Right lobe of liver (tissue), 6 donors: ENCODE measurements at regions not wholly inside any gene's neighbourhood (a gene's known extent, or its start where the extent isn't known, plus 50 kb on each side); places are given as distances from the start of the nearest gene placed in this dataset.
"Not testable (repeated sequence)": the region's sequence is repeated elsewhere in the genome, so short reads cannot be mapped to it uniquely, and the experiment has no call there.

Experiments used
- ATAC-seq, 4 donors: fragments of 200-7000 bp; cut with Tn5 transposase; one replicate each; pipeline ENCODE4 v1.9.1; 2020; ENCODE audit warnings: mild to moderate bottlenecking in 4 of 4, moderate library complexity in 4 of 4
- DNase-seq, 3 donors: peaks; one replicate each; pipeline ENCODE4 v3.0.0-alpha.2; 2020
- H3K27ac ChIP-seq, 3 donors: fragments of 200-600 bp; one replicate each; pipeline ENCODE4 v1.8.0; 2022
- H3K27me3 ChIP-seq, 2 donors: fragments of 200-600 bp; one replicate each; pipeline ENCODE4 v1.8.0; 2022
- H3K36me3 ChIP-seq, 4 donors: fragments of 200-600 bp; sonication (generic) in 1 of 4; one replicate each; pipeline versions ENCODE4 v1.5.1 to v1.8.0; 2017 to 2022; ENCODE audit warnings: control low read depth in 1 of 4
- H3K4me1 ChIP-seq, 4 donors: fragments of 200-600 bp; sonication (generic) in 1 of 4; one replicate each; pipeline versions ENCODE4 v1.5.1 to v1.8.0; 2017 to 2022; ENCODE audit warnings: control low read depth in 1 of 4
- H3K4me3 ChIP-seq, 3 donors: fragments of 200-600 bp; one replicate each; pipeline ENCODE4 v1.8.0; 2022
- H3K9me3 ChIP-seq, 4 donors: fragments of 200-600 bp; sonication (generic) in 1 of 4; one replicate each; pipeline versions ENCODE4 v1.5.1 to v1.8.0; 2017 to 2022; ENCODE audit warnings: control low read depth in 1 of 4
- CTCF ChIP-seq, 4 donors: fragments of 200-600 bp in 3 of 4; fragments of 450-650 bp in 1 of 4; IDR thresholded peaks; one replicate each; pipeline versions ENCODE4 v1.5.1 to v1.8.0; 2016 to 2022; ENCODE audit warnings: antibody characterized with exemption in 4 of 4, mild to moderate bottlenecking in 2 of 4
- POLR2A ChIP-seq: fragments of 450-650 bp; IDR thresholded peaks from one replicate; pipeline ENCODE4 v1.6.1; 2017; ENCODE audit warnings: antibody characterized with exemption, mild to moderate bottlenecking
- WGBS: methylation state at CpG from one replicate; pipeline ENCODE4 v1.1.6; 2018; ENCODE audit warnings: low coverage, low lambda C conversion rate; ENCODE audit not compliant: insufficient coverage; ENCODE audit errors: missing lambda C conversion rate; 5-methylcytosine and 5-hydroxymethylcytosine counted together
- intact Hi-C, 2 donors: fragments of 100-400 bp; cut with DNase I; formaldehyde crosslinking; loops; one replicate each; pipeline versions ENCODE4 v1.11.2 to v1.14.1; 2022
- donor health status: DM: no; HTN: yes; CAD: no.
- donor health status: DM: no; HTN: no; CAD: no.
- donor health status: DM: no; HTN: no; CAD: no.
- donor health status: DM: no; HTN: yes; CAD: no.
- donor health status: DM: no; HTN: yes; CAD: no.

- no peaks in the 10 kb centered on the region for H3K27me3 ChIP-seq
- H3K27ac ChIP-seq, result no peak overlapping the region
- no peaks in the 10 kb centered on the region for H3K9me3 ChIP-seq
- intact Hi-C loops, result no loop called here
- ATAC-seq (no peak), DNase-seq (no peak)
- no peaks in the 10 kb centered on the region for H3K4me1 ChIP-seq
- no peak overlapping the region for H3K4me3 ChIP-seq
- TF ChIP-seq CTCF (IDR thresholded peaks at IDR 0.05), result no peak
- no peak for TF ChIP-seq POLR2A
- no peaks in the 10 kb centered on the region for H3K36me3 ChIP-seq
Observed at GRCh38 chr3:103269287-103269686, 834.5 kb downstream of the ZPLD1 start.

- no peak for ATAC-seq
- intact Hi-C loops, result no loop called here
- Histone ChIP-seq H3K4me1 (no peaks in the 10 kb centered on the region), H3K36me3 (no peaks in the 10 kb centered on the region), H3K4me3 (no peak overlapping the region), H3K27me3 (no peaks in the 10 kb centered on the region), H3K27ac (no peak overlapping the region), H3K9me3 (no peaks in the 10 kb centered on the region)
- TF ChIP-seq POLR2A (no peak), CTCF (IDR thresholded peaks at IDR 0.05) (no peak)
- 70% methylated on average over 1 of the region's 2 CpGs for WGBS
- no peak for DNase-seq
Observed at GRCh38 chr3:103271575-103271974, 836.8 kb downstream of the ZPLD1 start.

GRCh38 chr3:103295974-103296570 is 861.3 kb downstream of the ZPLD1 start:
- no peak overlapping the region for H3K4me3 ChIP-seq
- H3K36me3 ChIP-seq, result no peaks in the 10 kb centered on the region
- intact Hi-C loops, result no loop called here
- DNase-seq (no peak), ATAC-seq (no peak)
- H3K4me1 ChIP-seq, result no peaks in the 10 kb centered on the region
- H3K27ac ChIP-seq, result no peak overlapping the region
- 44% methylated on average over 2 of the region's 2 CpGs for WGBS
- no peaks in the 10 kb centered on the region for H3K9me3 ChIP-seq
- no peaks in the 10 kb centered on the region for H3K27me3 ChIP-seq
- TF ChIP-seq POLR2A (no peak), CTCF (IDR thresholded peaks at IDR 0.05) (peak in 3 of 4 donors; percentile 23 to 40 (median 33))

GRCh38 chr3:103297502-103297901 is 862.7 kb downstream of the ZPLD1 start:
- H3K27ac ChIP-seq, H3K27me3 ChIP-seq, H3K4me1 ChIP-seq, H3K9me3 ChIP-seq, intact Hi-C loops, H3K4me3 ChIP-seq, ATAC-seq, DNase-seq, H3K36me3 ChIP-seq: not testable (repeated sequence)
- WGBS, result 54% methylated on average over 6 of the region's 11 CpGs

- H3K36me3 ChIP-seq, result no peaks in the 10 kb centered on the region
- H3K4me1 ChIP-seq, result no peaks in the 10 kb centered on the region
- WGBS, result 60% methylated on average over 4 of the region's 4 CpGs
- H3K4me3 ChIP-seq, result no peak overlapping the region
- H3K27me3 ChIP-seq, result no peaks in the 10 kb centered on the region
- no peaks in the 10 kb centered on the region for H3K9me3 ChIP-seq
- DNase-seq (no peak), ATAC-seq (no peak)
- no peak overlapping the region for H3K27ac ChIP-seq
- intact Hi-C loops, result no loop called here
- TF ChIP-seq POLR2A, result no peak
- TF ChIP-seq CTCF (IDR thresholded peaks at IDR 0.05), result no peak
Observed at GRCh38 chr3:103306104-103306503, 871.3 kb downstream of the ZPLD1 start.
